Neural progenitor cell (in vitro differentiated cells): ENCODE measurements at regions not wholly inside any gene's neighbourhood (a gene's known extent, or its start where the extent isn't known, plus 50 kb on each side); places are given as distances from the start of the nearest gene placed in this dataset.

Experiments
- DNase-seq: peaks from one replicate; pipeline ENCODE4 v3.0.0-alpha.2; 2016; ENCODE audit warnings: low spot score
- H2AFZ ChIP-seq: fragments of 200-600 bp; sonication (generic); replicated peaks from 2 replicates; pipeline ENCODE4 v1.6.1; 2016; ENCODE audit warnings: antibody characterized with exemption
- H3F3A ChIP-seq: fragments of 200-600 bp; sonication (generic); 2 replicates; pipeline ENCODE4 v1.6.1; 2016; ENCODE audit warnings: antibody characterized with exemption, low read depth
- H3K27ac ChIP-seq: fragments of 200-600 bp; sonication (generic); 2 replicates; pipeline ENCODE4 v1.5.1; 2016; ENCODE audit warnings: mild to moderate bottlenecking
- H3K27me3 ChIP-seq: fragments of 200-600 bp; sonication (generic); 2 replicates; pipeline ENCODE4 v1.6.1; 2016; ENCODE audit warnings: mild to moderate bottlenecking, moderate library complexity
- H3K36me3 ChIP-seq: fragments of 200-600 bp; sonication (generic); 2 replicates; pipeline ENCODE4 v1.5.1; 2016
- H3K4me1 ChIP-seq: fragments of 200-600 bp; sonication (generic); 2 replicates; pipeline ENCODE4 v1.6.1; 2016; ENCODE audit warnings: mixed run types
- H3K4me2 ChIP-seq: fragments of 200-600 bp; sonication (generic); 2 replicates; pipeline ENCODE4 v1.6.1; 2016
- H3K4me3 ChIP-seq: fragments of 200-600 bp; sonication (generic); 2 replicates; pipeline ENCODE4 v1.5.1; 2016
- H3K79me2 ChIP-seq: fragments of 200-600 bp; sonication (generic); 2 replicates; pipeline ENCODE4 v1.6.1; 2016; ENCODE audit warnings: low read depth
- H3K9ac ChIP-seq: fragments of 200-600 bp; sonication (generic); 2 replicates; pipeline ENCODE4 v1.6.1; 2016
- H3K9me3 ChIP-seq: fragments of 200-600 bp; sonication (generic); 2 replicates; pipeline ENCODE4 v1.5.1; 2016; ENCODE audit warnings: low read depth
- H4K20me1 ChIP-seq: fragments of 200-600 bp; sonication (generic); 2 replicates; pipeline ENCODE4 v1.6.1; 2016; ENCODE audit warnings: low read depth
- H3K27ac Mint-ChIP-seq: 3 replicates; pipeline ENCODE4 v1.8.0; 2021; ENCODE audit warnings: mixed read lengths
- H3K27me3 Mint-ChIP-seq: 2 replicates; pipeline ENCODE4 v1.8.0; 2022; ENCODE audit warnings: low read depth, mild to moderate bottlenecking, inconsistent platforms, moderate library complexity, mixed read lengths; ENCODE audit not compliant: insufficient read depth
- H3K36me3 Mint-ChIP-seq: 3 replicates; pipeline ENCODE4 v1.8.0; 2021; ENCODE audit warnings: mixed read lengths
- H3K4me1 Mint-ChIP-seq: 3 replicates; pipeline ENCODE4 v1.8.0; 2021; ENCODE audit warnings: mixed read lengths
- H3K4me3 Mint-ChIP-seq: 3 replicates; pipeline ENCODE4 v1.8.0; 2021; ENCODE audit warnings: mild to moderate bottlenecking, moderate library complexity, mixed read lengths
- H3K9me3 Mint-ChIP-seq: 3 replicates; pipeline ENCODE4 v1.8.0; 2020; ENCODE audit warnings: mixed read lengths
- CTCF ChIP-seq: fragments of 200-600 bp; sonication (generic); IDR thresholded peaks from 2 replicates; pipeline ENCODE4 v1.5.1; 2017; ENCODE audit warnings: antibody characterized with exemption, mild to moderate bottlenecking
- EZH2 ChIP-seq: fragments of 200-600 bp; sonication (generic); IDR thresholded peaks from 2 replicates; pipeline ENCODE4 v1.6.1; 2017; ENCODE audit warnings: antibody characterized with exemption, mild to moderate bottlenecking, moderate library complexity
- EZH2phosphoT487 ChIP-seq: fragments of 200-600 bp; sonication (generic); IDR thresholded peaks from 2 replicates; pipeline ENCODE4 v1.6.1; 2017; ENCODE audit warnings: antibody characterized with exemption

GRCh38 chr18:2147476-2148230 is 423.7 kb downstream of the METTL4 start:
- H3K9me3 ChIP-seq: no peaks in the 10 kb centered on the region
- Mint-ChIP-seq H3K36me3 (no peaks in the 10 kb centered on the region), H3K27ac (no peak overlapping the region), H3K4me1 (no peaks in the 10 kb centered on the region), H3K9me3 (no peaks in the 10 kb centered on the region), H3K27me3 (peaks cover 4% of the 10 kb centered on the region), H3K4me3 (no peak overlapping the region)
- no peaks in the 10 kb centered on the region for H3K4me1 ChIP-seq
- no peaks in the 10 kb centered on the region for H4K20me1 ChIP-seq
- H3K79me2 ChIP-seq: no peaks in the 10 kb centered on the region
- H2AFZ ChIP-seq: no peak overlapping the region
- H3K9ac ChIP-seq: no peak overlapping the region
- no peak overlapping the region for H3K4me2 ChIP-seq
- H3K27me3 ChIP-seq: no peaks in the 10 kb centered on the region
- no peak overlapping the region for H3K4me3 ChIP-seq
- TF ChIP-seq EZH2phosphoT487: no peak
- TF ChIP-seq CTCF: no peak
- no peak for TF ChIP-seq EZH2
- no peaks in the 10 kb centered on the region for H3K36me3 ChIP-seq
- no peak overlapping the region for H3K27ac ChIP-seq
- no peak for DNase-seq
- no peaks in the 10 kb centered on the region for H3F3A ChIP-seq

DNA sequence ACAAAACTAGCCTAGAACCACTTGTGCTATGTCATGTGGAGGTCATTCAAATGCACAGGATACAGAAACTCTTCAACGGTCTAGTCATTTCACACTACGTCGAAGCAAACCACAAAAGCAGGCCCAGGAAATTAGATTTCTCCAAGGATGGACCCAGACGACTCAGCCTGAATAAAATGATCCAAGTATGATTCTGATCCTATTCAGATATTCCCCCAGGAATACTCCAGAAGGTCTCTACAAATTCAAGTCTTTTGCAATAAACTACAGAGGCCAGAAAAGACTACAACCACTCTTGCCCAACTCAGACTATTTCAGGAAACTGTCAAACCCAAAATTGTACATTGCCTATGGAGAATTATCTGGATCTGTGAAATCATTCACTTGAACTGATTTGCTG is 422.5 kb downstream of the METTL4 start:
- Mint-ChIP-seq H3K27me3 (peaks cover 4% of the 10 kb centered on the region), H3K4me3 (no peak overlapping the region), H3K4me1 (no peaks in the 10 kb centered on the region), H3K9me3 (no peaks in the 10 kb centered on the region), H3K27ac (no peak overlapping the region), H3K36me3 (no peaks in the 10 kb centered on the region)
- Histone ChIP-seq H3K36me3 (no peaks in the 10 kb centered on the region), H3K9ac (no peak overlapping the region), H3K27ac (no peak overlapping the region), H3K27me3 (no peaks in the 10 kb centered on the region), H3F3A (no peaks in the 10 kb centered on the region), H3K4me3 (no peak overlapping the region), H4K20me1 (no peaks in the 10 kb centered on the region), H3K79me2 (no peaks in the 10 kb centered on the region), H2AFZ (no peak overlapping the region), H3K9me3 (no peaks in the 10 kb centered on the region), H3K4me2 (no peak overlapping the region), H3K4me1 (no peaks in the 10 kb centered on the region)
- TF ChIP-seq EZH2phosphoT487 (no peak), CTCF (no peak), EZH2 (no peak)
- no peak for DNase-seq

DNA sequence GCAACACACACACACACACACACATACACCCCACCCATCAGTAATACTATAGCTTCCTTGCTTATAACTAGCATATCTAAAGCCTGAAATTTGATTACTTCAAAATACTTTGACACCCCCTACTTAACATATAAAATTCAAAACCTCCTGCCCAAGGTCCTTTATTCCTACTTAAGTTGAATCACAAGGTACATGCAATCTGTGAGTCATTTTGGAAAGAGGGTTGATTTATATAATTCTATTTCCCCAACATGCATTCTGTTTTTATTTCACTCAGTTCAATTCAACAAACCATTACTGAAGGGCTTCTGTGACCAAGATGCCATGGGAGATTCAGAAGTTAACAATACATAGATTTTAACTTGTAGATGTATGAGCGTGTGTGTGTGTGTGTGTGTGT is 420.7 kb downstream of the METTL4 start:
- no peak for TF ChIP-seq EZH2phosphoT487
- no peak for TF ChIP-seq EZH2
- Histone ChIP-seq H3F3A (no peaks in the 10 kb centered on the region), H3K4me1 (no peaks in the 10 kb centered on the region), H2AFZ (no peak overlapping the region), H3K4me2 (no peak overlapping the region), H3K9ac (no peak overlapping the region), H3K27me3 (no peaks in the 10 kb centered on the region), H3K4me3 (no peak overlapping the region), H3K36me3 (no peaks in the 10 kb centered on the region), H3K79me2 (no peaks in the 10 kb centered on the region), H3K27ac (no peak overlapping the region), H3K9me3 (no peaks in the 10 kb centered on the region), H4K20me1 (no peaks in the 10 kb centered on the region)
- Mint-ChIP-seq H3K4me1 (no peaks in the 10 kb centered on the region), H3K36me3 (no peaks in the 10 kb centered on the region), H3K4me3 (no peak overlapping the region), H3K27ac (no peak overlapping the region), H3K9me3 (no peaks in the 10 kb centered on the region), H3K27me3 (no peaks in the 10 kb centered on the region)
- no peak for DNase-seq

GRCh38 chr18:2154278-2154677 is 417.0 kb downstream of the METTL4 start:
- no peak overlapping the region for H2AFZ ChIP-seq
- Mint-ChIP-seq H3K36me3 (no peaks in the 10 kb centered on the region), H3K4me3 (no peak overlapping the region), H3K4me1 (no peaks in the 10 kb centered on the region), H3K27ac (no peak overlapping the region), H3K9me3 (no peaks in the 10 kb centered on the region), H3K27me3 (no peaks in the 10 kb centered on the region)
- no peaks in the 10 kb centered on the region for H4K20me1 ChIP-seq
- no peak for DNase-seq
- no peaks in the 10 kb centered on the region for H3F3A ChIP-seq
- H3K4me2 ChIP-seq: no peak overlapping the region
- no peaks in the 10 kb centered on the region for H3K79me2 ChIP-seq
- TF ChIP-seq EZH2: no peak
- TF ChIP-seq EZH2phosphoT487: no peak
- TF ChIP-seq CTCF: no peak
- H3K9ac ChIP-seq: no peak overlapping the region
- no peaks in the 10 kb centered on the region for H3K9me3 ChIP-seq
- H3K27ac ChIP-seq: no peak overlapping the region
- H3K36me3 ChIP-seq: peaks cover 3% of the 10 kb centered on the region
- H3K4me3 ChIP-seq: no peak overlapping the region
- H3K4me1 ChIP-seq: no peaks in the 10 kb centered on the region
- no peaks in the 10 kb centered on the region for H3K27me3 ChIP-seq
